GM23338 (cell line): ENCODE measurements at regions not wholly inside any gene's neighbourhood (a gene's known extent, or its start where the extent isn't known, plus 50 kb on each side); places are given as distances from the start of the nearest gene placed in this dataset.

Experiments
- CREB1 ChIP-seq: fragments of 250-450 bp; sonication (Bioruptor Pico); IDR thresholded peaks from 2 replicates; pipeline ENCODE4 v1.5.0; 2020; ENCODE audit warnings: low read depth, mild to moderate bottlenecking, moderate library complexity
- EZH2 ChIP-seq: fragments of 200-600 bp; sonication (generic); IDR thresholded peaks from one replicate; pipeline ENCODE4 v1.8.0; 2017; ENCODE audit warnings: antibody characterized with exemption, mild to moderate bottlenecking, low read depth; ENCODE audit not compliant: unreplicated experiment
- EZH2phosphoT487 ChIP-seq: fragments of 200-600 bp; sonication (generic); IDR thresholded peaks from one replicate; pipeline ENCODE4 v1.8.1; 2018; ENCODE audit warnings: antibody characterized with exemption; ENCODE audit not compliant: unreplicated experiment
- JUNB ChIP-seq: IDR thresholded peaks from one replicate; pipeline ENCODE4 v1.6.1; 2016; ENCODE audit warnings: antibody characterized with exemption; ENCODE audit not compliant: unreplicated experiment
- POLR2AphosphoS5 ChIP-seq: IDR thresholded peaks from 2 replicates; pipeline ENCODE4 v1.6.1; 2016; ENCODE audit warnings: antibody characterized with exemption, low read depth
- STAT1 ChIP-seq: IDR thresholded peaks from one replicate; pipeline ENCODE4 v1.6.1; 2016; ENCODE audit warnings: antibody characterized with exemption; ENCODE audit not compliant: unreplicated experiment
- ZNF114 ChIP-seq: fragments of 250-450 bp; sonication (Bioruptor Pico); IDR thresholded peaks from 2 replicates; pipeline ENCODE4 v1.5.0; 2020; ENCODE audit warnings: mild to moderate bottlenecking, moderate library complexity
- ZNF331 ChIP-seq: fragments of 250-450 bp; sonication (Bioruptor Pico); IDR thresholded peaks from 2 replicates; pipeline ENCODE4 v1.5.0; 2020; ENCODE audit warnings: low read depth, mild to moderate bottlenecking, moderate library complexity
- TF ChIP-seq, protein P1 (sequence below): fragments of 250-450 bp; sonication (Bioruptor Pico); IDR thresholded peaks from 2 replicates; pipeline ENCODE4 v1.5.0; 2020; ENCODE audit warnings: mild to moderate bottlenecking, moderate library complexity
- TF ChIP-seq, protein P2 (sequence below), 2 experiments: fragments of 200-600 bp in 1 of 2; sonication (generic) in 1 of 2; conservative IDR thresholded peaks; 2 replicates each; pipeline versions ENCODE4 v1.5.1 to v1.6.1; 2016 to 2017; ENCODE audit warnings: antibody characterized with exemption in 2 of 2, low read depth in 2 of 2, mild to moderate bottlenecking in 2 of 2, moderate library complexity in 1 of 2
- TF ChIP-seq, protein P3 (sequence below): IDR thresholded peaks from 2 replicates; pipeline ENCODE4 v1.6.1; 2016; ENCODE audit warnings: antibody characterized with exemption

DNA sequence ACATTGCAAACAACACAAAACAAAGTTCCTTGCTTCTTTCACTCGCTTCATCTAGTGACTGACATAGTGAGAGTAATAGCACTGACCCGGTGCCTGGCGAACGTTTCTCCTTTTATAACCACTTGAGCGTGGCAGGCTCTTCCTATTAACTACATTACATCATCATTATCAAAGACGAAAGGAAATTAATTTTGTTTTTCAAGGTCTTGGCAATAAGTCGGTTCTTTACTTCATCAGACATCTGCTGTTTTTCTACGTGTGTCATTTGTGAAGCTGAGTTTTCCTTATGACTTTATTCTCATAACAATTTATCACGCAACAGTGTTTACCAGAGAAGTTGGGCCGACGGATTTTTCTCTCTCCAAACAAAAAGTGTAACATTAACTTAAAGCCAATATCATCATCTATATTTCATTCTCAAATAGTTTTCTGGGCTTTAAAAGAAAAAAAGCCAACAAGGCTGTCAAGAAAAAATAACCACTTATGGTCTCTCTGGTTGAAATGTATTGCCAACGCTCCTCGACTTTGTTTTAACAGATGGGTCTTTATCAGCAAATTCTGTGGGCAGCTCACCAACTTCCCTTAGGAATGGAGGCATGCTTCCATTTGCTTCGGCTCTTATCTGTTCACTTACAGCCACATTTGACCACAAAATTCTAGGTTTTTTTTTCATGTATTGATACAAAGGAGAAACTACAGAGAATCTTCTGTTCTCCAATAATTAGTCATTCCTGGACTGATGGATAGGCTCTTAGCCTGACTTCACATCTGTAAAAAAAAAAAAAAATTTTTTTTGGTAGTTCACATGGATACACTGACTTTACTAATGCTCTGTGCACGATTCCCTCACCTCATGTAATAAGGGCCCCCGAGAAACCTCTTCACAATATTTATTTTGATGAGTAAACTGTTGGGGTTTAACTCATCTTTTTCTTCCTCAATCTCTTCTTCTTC lies 97.1 kb upstream of the CDKN3 start (continued):
- TF ChIP-seq, protein P1, sequence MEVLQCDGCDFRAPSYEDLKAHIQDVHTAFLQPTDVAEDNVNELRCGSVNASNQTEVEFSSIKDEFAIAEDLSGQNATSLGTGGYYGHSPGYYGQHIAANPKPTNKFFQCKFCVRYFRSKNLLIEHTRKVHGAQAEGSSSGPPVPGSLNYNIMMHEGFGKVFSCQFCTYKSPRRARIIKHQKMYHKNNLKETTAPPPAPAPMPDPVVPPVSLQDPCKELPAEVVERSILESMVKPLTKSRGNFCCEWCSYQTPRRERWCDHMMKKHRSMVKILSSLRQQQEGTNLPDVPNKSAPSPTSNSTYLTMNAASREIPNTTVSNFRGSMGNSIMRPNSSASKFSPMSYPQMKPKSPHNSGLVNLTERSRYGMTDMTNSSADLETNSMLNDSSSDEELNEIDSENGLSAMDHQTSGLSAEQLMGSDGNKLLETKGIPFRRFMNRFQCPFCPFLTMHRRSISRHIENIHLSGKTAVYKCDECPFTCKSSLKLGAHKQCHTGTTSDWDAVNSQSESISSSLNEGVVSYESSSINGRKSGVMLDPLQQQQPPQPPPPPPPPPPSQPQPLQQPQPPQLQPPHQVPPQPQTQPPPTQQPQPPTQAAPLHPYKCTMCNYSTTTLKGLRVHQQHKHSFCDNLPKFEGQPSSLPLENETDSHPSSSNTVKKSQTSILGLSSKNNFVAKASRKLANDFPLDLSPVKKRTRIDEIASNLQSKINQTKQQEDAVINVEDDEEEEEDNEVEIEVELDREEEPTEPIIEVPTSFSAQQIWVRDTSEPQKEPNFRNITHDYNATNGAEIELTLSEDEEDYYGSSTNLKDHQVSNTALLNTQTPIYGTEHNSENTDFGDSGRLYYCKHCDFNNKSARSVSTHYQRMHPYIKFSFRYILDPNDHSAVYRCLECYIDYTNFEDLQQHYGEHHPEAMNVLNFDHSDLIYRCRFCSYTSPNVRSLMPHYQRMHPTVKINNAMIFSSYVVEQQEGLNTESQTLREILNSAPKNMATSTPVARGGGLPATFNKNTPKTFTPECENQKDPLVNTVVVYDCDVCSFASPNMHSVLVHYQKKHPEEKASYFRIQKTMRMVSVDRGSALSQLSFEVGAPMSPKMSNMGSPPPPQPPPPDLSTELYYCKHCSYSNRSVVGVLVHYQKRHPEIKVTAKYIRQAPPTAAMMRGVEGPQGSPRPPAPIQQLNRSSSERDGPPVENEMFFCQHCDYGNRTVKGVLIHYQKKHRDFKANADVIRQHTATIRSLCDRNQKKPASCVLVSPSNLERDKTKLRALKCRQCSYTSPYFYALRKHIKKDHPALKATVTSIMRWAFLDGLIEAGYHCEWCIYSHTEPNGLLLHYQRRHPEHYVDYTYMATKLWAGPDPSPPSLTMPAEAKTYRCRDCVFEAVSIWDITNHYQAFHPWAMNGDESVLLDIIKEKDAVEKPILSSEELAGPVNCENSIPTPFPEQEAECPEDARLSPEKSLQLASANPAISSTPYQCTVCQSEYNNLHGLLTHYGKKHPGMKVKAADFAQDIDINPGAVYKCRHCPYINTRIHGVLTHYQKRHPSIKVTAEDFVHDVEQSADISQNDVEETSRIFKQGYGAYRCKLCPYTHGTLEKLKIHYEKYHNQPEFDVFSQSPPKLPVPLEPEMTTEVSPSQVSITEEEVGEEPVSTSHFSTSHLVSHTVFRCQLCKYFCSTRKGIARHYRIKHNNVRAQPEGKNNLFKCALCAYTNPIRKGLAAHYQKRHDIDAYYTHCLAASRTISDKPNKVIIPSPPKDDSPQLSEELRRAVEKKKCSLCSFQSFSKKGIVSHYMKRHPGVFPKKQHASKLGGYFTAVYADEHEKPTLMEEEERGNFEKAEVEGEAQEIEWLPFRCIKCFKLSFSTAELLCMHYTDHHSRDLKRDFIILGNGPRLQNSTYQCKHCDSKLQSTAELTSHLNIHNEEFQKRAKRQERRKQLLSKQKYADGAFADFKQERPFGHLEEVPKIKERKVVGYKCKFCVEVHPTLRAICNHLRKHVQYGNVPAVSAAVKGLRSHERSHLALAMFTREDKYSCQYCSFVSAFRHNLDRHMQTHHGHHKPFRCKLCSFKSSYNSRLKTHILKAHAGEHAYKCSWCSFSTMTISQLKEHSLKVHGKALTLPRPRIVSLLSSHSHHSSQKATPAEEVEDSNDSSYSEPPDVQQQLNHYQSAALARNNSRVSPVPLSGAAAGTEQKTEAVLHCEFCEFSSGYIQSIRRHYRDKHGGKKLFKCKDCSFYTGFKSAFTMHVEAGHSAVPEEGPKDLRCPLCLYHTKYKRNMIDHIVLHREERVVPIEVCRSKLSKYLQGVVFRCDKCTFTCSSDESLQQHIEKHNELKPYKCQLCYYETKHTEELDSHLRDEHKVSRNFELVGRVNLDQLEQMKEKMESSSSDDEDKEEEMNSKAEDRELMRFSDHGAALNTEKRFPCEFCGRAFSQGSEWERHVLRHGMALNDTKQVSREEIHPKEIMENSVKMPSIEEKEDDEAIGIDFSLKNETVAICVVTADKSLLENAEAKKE (CRISPR knock-in tag): no peak
- TF ChIP-seq POLR2AphosphoS5 (no peak), ZNF114 (CRISPR knock-in tag) (no peak), STAT1 (no peak), CREB1 (CRISPR knock-in tag) (no peak), ZNF331 (no peak), JUNB (no peak), EZH2phosphoT487 (no peak), EZH2 (no peak)
- TF ChIP-seq, protein P2, sequence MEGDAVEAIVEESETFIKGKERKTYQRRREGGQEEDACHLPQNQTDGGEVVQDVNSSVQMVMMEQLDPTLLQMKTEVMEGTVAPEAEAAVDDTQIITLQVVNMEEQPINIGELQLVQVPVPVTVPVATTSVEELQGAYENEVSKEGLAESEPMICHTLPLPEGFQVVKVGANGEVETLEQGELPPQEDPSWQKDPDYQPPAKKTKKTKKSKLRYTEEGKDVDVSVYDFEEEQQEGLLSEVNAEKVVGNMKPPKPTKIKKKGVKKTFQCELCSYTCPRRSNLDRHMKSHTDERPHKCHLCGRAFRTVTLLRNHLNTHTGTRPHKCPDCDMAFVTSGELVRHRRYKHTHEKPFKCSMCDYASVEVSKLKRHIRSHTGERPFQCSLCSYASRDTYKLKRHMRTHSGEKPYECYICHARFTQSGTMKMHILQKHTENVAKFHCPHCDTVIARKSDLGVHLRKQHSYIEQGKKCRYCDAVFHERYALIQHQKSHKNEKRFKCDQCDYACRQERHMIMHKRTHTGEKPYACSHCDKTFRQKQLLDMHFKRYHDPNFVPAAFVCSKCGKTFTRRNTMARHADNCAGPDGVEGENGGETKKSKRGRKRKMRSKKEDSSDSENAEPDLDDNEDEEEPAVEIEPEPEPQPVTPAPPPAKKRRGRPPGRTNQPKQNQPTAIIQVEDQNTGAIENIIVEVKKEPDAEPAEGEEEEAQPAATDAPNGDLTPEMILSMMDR (conservative IDR thresholded peaks at IDR 0.05; ENCODE audit: low read depth in 2 of 2): no peak
- TF ChIP-seq, protein P3, sequence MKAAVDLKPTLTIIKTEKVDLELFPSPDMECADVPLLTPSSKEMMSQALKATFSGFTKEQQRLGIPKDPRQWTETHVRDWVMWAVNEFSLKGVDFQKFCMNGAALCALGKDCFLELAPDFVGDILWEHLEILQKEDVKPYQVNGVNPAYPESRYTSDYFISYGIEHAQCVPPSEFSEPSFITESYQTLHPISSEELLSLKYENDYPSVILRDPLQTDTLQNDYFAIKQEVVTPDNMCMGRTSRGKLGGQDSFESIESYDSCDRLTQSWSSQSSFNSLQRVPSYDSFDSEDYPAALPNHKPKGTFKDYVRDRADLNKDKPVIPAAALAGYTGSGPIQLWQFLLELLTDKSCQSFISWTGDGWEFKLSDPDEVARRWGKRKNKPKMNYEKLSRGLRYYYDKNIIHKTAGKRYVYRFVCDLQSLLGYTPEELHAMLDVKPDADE: no peak
